NCI-H1694 treated with DMSO at 0.1 percent for 48 hours (cell line): ENCODE measurements at regions not wholly inside any gene's neighbourhood (a gene's known extent, or its start where the extent isn't known, plus 50 kb on each side); places are given as distances from the start of the nearest gene placed in this dataset.
"Not testable (repeated sequence)": the region's sequence is repeated elsewhere in the genome, so short reads cannot be mapped to it uniquely, and the experiment has no call there.

Experiments
- DNase-seq: peaks from one replicate; lab custom pipeline; 2025; lab: John Stamatoyannopoulos, UW

GRCh38 chr14:97143456-97143855 is 346.3 kb downstream of the VRK1 start:
- no peak for DNase-seq

DNA sequence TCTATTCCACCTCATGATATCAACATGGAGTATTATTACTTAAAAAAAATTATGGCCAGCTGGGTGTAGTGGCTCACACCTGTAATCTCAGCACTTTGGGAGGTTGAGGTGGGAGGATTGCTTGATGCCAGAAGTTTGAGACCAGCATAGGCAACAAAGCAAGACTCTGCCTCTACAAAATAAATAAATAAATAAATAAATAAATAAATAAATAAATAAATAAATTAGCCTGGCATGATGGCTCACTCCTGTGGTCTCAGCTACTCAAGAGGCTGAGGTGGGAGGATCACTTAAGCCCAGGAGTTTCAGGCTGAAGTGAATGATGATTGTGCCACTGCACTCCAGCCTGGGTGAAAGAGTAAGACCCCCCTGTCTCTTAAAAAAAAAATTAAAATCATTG is 350.8 kb downstream of the VRK1 start:
- not testable (repeated sequence) for DNase-seq

DNA sequence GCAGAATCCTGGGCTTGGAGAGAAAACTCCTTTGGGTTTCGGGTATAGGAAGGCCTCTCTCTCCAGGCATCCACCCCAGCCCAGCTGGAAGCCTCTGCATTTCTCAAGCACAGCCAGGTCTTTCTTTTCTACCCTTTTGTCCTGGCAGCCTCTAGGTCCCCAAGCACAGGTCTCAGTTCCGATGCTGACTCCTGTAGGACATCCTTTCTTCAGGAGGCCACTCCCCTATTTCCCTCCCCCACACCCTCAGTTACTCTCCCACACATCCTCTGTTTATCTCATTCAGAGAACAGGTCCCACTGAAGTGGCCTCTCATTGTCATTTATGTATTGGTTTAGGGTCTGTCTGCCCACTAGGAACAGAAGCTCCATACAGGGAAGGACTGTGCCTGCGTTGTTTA is 352.6 kb downstream of the VRK1 start:
- DNase-seq, result no peak

DNA sequence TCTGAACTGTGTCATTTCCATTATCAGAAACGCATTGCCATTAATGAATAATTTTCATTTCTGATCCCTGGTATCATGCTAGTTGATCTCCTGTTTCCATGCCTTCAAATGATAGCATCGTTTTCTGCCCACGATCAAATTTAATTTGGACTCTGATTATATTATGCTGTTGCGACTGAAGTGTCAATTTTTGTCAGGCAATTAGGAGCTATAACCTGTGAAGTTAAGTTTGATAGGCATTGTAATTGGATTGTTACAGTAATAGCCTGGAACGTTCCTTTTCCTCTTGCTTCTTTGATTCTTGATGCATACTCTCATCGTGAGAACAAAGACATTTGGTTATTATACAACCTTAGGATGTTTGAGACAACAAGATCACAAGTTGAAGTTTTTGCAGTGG is 356.3 kb downstream of the VRK1 start:
- no peak for DNase-seq

GRCh38 chr14:97155320-97155719 is 358.1 kb downstream of the VRK1 start:
- DNase-seq, result no peak

- no peak for DNase-seq
These were observed 358.6 kb downstream of the VRK1 start for GRCh38 chr14:97155814-97156213.

DNA sequence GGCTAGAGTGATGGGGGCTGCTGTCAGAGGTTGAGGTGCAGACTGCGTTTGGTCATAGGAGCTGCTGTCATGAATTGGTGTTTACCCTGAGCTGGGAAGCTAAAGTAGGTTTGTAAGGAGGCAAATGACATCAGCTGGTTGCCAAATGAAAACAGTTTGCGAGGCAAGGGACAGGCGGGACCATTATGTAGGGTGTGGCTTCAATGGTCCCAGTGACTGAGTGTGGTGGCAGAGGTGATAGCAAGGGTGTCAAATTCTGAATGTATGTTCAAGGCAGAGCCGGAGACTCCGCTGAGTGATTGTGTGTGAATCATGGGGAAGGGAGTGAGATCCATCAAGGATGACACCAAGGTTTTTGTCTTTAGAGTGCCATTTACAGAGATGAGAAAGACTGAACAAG is 359.5 kb downstream of the VRK1 start:
- no peak for DNase-seq

GRCh38 chr14:97158102-97158501 is 360.9 kb downstream of the VRK1 start:
- no peak for DNase-seq

GRCh38 chr14:97159124-97159523 is 361.9 kb downstream of the VRK1 start:
- no peak for DNase-seq

DNA sequence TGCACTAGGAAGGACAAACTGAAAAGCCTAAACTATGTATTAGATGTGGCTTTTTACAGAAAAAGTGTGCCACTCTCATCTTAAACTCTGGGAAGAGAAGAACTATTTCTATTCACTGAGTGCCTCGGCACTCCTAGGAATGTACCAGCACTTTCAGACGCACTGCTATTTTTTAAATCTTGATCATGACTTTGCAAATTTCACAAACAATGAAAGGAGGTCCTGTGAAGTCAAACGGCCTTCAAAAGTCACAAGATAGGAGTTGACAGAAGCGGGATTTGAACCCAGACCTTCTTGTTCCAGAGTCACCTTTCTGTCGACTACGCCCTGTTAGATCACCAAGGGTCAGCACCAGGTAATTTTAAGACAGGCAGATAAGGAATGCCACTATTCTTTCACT is 365.4 kb downstream of the VRK1 start:
- no peak for DNase-seq

GRCh38 chr14:97164021-97164420 is 366.8 kb downstream of the VRK1 start:
- DNase-seq, result peak; percentile 19

- DNase-seq, result no peak
These were observed 369.3 kb downstream of the VRK1 start for GRCh38 chr14:97166497-97166896.

- DNase-seq, result not testable (repeated sequence)
These were observed 370.4 kb downstream of the VRK1 start for GRCh38 chr14:97167577-97167976.

GRCh38 chr14:97172644-97173043 is 375.5 kb downstream of the VRK1 start:
- DNase-seq, result no peak

- DNase-seq, result peak; percentile 49
These were observed 379.8 kb downstream of the VRK1 start for GRCh38 chr14:97177016-97177415.

DNA sequence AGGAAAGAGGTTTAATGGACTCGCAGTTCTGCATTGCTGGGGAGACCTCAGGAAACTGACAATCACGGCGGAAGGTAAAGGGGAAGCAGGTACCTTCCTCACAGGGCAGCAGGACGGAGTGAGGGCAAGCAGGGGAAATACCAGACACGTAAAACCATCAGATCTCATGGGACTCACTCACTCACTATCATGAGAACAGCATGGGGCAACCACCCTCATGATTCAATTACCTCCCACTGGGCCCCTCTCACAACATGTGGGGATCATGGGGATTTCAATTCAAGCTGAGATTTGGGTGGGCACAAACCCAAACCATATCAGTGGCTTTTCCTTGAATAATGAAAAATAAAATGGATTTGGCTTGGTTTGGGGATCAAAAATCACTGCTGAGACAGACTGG is 380.5 kb downstream of the VRK1 start:
- DNase-seq, result no peak

DNA sequence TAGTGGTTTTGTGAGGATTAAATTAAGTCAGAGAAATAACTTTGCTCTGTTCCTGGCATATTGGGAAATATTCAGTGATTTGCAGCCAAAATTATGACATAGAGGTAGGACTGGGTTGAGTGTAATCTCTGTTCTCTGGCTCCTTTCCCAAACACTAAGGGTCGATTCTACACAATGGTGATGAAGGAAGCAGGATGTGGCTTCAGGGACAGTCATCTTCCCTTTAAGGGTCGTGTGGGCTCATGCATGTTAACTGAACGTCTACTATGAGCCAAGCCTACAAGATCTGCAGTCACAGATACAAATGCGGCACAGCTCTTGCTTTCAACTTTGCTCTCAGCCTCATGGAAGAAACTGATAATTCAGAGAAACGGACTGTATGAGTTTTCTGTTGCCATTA is 381.6 kb downstream of the VRK1 start:
- no peak for DNase-seq

- no peak for DNase-seq
These were observed 382.4 kb downstream of the VRK1 start for GRCh38 chr14:97179573-97179972.

DNA sequence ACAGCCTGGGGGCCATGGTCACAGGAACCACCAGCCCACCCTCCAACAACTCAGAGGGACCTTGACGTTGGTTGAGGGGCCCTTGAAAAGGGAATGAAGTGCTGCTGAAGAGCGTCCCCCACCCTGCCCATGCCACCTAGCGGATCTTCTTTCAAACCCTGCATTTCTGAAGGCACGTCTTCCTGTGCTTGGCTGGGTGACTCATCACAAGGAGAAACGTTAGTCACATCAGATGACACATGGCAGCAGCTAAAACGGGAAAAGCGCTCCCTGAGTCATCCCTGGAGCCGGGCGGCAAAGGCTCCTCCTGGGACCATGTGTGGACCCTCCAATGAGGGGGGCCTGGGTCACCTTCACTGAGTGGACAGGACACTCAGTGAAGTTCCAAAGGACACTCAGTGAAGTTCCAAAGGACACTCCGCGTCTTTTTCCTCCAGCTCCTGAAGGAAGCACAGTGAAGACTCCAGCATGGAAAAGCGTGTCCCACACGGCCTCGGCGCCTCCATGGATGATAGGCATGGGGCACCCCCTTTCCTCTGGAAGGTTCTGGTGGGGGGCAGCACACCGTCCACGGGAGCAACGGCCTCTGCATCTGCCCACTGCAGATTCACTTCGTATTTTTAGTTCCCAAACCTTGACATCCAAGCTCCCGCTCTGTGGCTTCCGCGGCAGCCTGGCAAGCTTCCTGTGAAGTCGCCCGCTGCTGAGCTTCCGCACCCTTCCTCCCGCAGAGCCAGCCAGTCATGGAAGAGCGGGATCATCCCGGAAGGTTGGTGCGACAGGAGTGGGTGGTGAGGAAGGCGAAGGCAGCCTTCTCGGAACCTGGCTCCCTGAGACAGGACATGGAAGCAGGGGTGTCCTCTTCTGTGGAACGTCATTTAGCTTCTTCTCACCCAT is 383.4 kb downstream of the VRK1 start:
- DNase-seq, result no peak

DNA sequence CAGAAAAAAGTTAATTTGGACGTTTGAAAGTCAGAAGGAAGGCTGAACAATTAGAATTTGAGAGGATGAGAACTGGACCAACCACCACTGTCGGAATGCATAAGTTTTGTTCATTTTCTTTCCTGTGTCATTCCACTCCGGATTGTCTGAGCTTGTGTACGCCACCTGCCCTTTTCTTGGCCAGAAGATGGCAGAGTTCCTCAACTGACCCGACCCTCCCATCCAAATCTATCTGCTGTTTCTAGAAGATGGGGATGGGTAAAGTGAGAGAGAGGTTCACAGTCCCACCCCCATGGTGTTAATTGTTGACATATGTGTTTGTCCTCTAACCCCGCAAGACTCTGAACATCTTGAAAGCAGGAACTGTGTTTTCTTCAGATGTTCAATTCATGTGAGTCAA is 388.0 kb downstream of the VRK1 start:
- peak; percentile 22 for DNase-seq

DNA sequence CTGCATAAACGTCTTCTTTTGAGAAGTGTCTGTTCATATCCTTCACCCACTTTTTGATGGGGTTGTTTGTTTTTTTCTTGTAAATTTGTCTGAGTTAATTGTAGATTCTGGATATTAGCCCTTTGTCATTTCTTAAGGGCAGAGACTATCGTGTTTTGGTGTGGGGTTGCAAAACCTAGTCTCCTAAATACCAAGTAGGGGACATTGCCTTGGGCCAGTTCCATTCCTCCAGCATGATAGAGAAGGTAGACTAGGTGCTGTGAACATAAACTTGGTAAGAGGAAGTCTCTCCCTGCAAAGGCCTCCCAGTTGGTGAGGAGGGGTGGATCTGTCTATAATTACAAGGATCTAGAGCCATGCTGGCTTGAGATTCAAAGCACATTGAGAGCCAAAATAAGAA is 390.7 kb downstream of the VRK1 start:
- no peak for DNase-seq

GRCh38 chr14:97196336-97196735 is 399.2 kb downstream of the VRK1 start:
- DNase-seq, result no peak

DNA sequence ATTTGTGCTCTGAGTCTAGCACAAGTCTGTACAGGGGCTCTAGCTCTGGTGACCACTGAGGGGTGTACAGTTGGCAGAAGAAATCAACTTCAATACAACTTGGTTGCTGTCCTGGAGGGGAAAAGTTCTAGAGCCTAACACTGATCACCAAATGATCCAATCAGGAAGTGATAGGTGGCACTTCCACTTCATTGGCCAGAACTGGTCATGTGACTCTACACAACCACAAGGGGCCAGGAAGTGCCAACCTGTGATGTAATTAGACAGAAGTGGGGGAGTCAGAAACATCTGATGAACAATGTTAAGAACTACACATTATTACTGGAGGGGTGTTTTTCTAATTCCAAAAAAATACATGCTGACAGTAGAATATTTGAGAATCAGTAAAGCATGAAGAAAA is 401.6 kb downstream of the VRK1 start:
- no peak for DNase-seq

GRCh38 chr14:97200245-97200644 is 403.1 kb downstream of the VRK1 start:
- DNase-seq, result no peak
